HL-60 (cell line): ENCODE measurements at regions not wholly inside any gene's neighbourhood (a gene's known extent, or its start where the extent isn't known, plus 50 kb on each side); places are given as distances from the start of the nearest gene placed in this dataset.

Experiments
- DNase-seq, 2 experiments: peaks; one replicate each; pipeline ENCODE4 v3.0.0-alpha.2; 2010 to 2020; ENCODE audit warnings: low read depth in 1 of 2, low spot score in 1 of 2
- H3K27ac ChIP-seq: fragments of 250-450 bp; sonication (Bioruptor Pico); replicated peaks from 2 replicates; pipeline ENCODE4 v1.5.1; 2020; ENCODE audit warnings: mild to moderate bottlenecking, moderate library complexity
- H3K27me3 ChIP-seq: fragments of 250-450 bp; sonication (Bioruptor Pico); 2 replicates; pipeline ENCODE4 v1.5.1; 2021; ENCODE audit warnings: mild to moderate bottlenecking, moderate library complexity; ENCODE audit not compliant: insufficient read depth, poor library complexity, severe bottlenecking
- H3K4me3 ChIP-seq: replicated peaks from 2 replicates; pipeline ENCODE4 v1.5.1; 2011; ENCODE audit warnings: mild to moderate bottlenecking, control low read depth, low read length; ENCODE audit not compliant: insufficient read depth
- CTCF ChIP-seq: IDR thresholded peaks from one replicate; pipeline ENCODE4 v1.5.1; 2011; ENCODE audit warnings: low read length, control low read depth, inconsistent platforms; ENCODE audit not compliant: insufficient read depth
- GABPA ChIP-seq: IDR thresholded peaks from 2 replicates; pipeline ENCODE4 v1.6.1; 2012; ENCODE audit warnings: low read depth
- POLR2AphosphoS5 ChIP-seq: IDR thresholded peaks from 2 replicates; pipeline ENCODE4 v1.6.1; 2012; ENCODE audit warnings: low read depth
- REST ChIP-seq: IDR thresholded peaks from 2 replicates; pipeline ENCODE4 v1.6.1; 2012; ENCODE audit warnings: low read depth; ENCODE audit not compliant: insufficient replicate concordance
- SPI1 ChIP-seq: IDR thresholded peaks from 2 replicates; pipeline ENCODE4 v1.6.1; 2012; ENCODE audit warnings: low read depth, mild to moderate bottlenecking, borderline replicate concordance

GRCh38 chr18:26784599-26784998 lies 80.9 kb downstream of the AQP4 start:
- TF ChIP-seq POLR2AphosphoS5, result no peak
- TF ChIP-seq GABPA, result no peak
- no peak for DNase-seq
- H3K27ac ChIP-seq, result no peak overlapping the region
- H3K27me3 ChIP-seq, result no peaks in the 10 kb centered on the region
- no peak overlapping the region for H3K4me3 ChIP-seq

- no peak for DNase-seq
- TF ChIP-seq CTCF (no peak), GABPA (no peak), POLR2AphosphoS5 (no peak), SPI1 (no peak), REST (no peak)
- Histone ChIP-seq H3K27me3 (no peaks in the 10 kb centered on the region), H3K4me3 (no peak overlapping the region), H3K27ac (no peak overlapping the region)
These were observed 82.3 kb downstream of the AQP4 start for GRCh38 chr18:26783170-26783569.

GRCh38 chr18:26780520-26781325 lies 84.8 kb downstream of the AQP4 start:
- Histone ChIP-seq H3K4me3 (no peak overlapping the region), H3K27ac (no peak overlapping the region), H3K27me3 (no peaks in the 10 kb centered on the region)
- no peak; the same call in 1 of the 2 replicates for TF ChIP-seq SPI1
- no peak for TF ChIP-seq POLR2AphosphoS5
- TF ChIP-seq REST, result no peak
- no peak for TF ChIP-seq GABPA
- no peak for TF ChIP-seq CTCF
- DNase-seq, result no peak

GRCh38 chr18:26778054-26778393 lies 87.5 kb downstream of the AQP4 start:
- Histone ChIP-seq H3K4me3 (no peak overlapping the region), H3K27ac (no peak overlapping the region), H3K27me3 (no peaks in the 10 kb centered on the region)
- no peak for DNase-seq
- TF ChIP-seq REST, result no peak
